Upper lobe of left lung (tissue), 6 donors: ENCODE measurements at regions not wholly inside any gene's neighbourhood (a gene's known extent, or its start where the extent isn't known, plus 50 kb on each side); places are given as distances from the start of the nearest gene placed in this dataset.

ENCODE experiments used
- ATAC-seq, 2 donors: fragments of 200-7000 bp; cut with Tn5 transposase; one replicate each; pipeline ENCODE4 v1.9.1; 2022; ENCODE audit warnings: mild to moderate bottlenecking in 2 of 2, moderate library complexity in 2 of 2; ENCODE audit not compliant: low FRiP score in 2 of 2
- DNase-seq, 2 donors: peaks; one replicate each; pipeline ENCODE4 v3.0.0-alpha.2; 2019 to 2020
- H3K27ac ChIP-seq, 4 donors: fragments of 200-600 bp; sonication (generic); one replicate each; pipeline ENCODE4 v1.5.1; 2016 to 2019
- H3K27me3 ChIP-seq, 4 donors: fragments of 200-600 bp; sonication (generic); one replicate each; pipeline ENCODE4 v1.5.1; 2017 to 2019
- H3K36me3 ChIP-seq, 4 donors: fragments of 200-600 bp; sonication (generic); one replicate each; pipeline ENCODE4 v1.5.1; 2016 to 2019
- H3K4me1 ChIP-seq, 4 donors: fragments of 200-600 bp; sonication (generic); one replicate each; pipeline ENCODE4 v1.5.1; 2018 to 2019
- H3K4me3 ChIP-seq, 4 donors: fragments of 200-600 bp; sonication (generic); one replicate each; pipeline ENCODE4 v1.5.1; 2017 to 2019; ENCODE audit warnings: mild to moderate bottlenecking in 2 of 4, moderate library complexity in 1 of 4
- H3K9me3 ChIP-seq, 4 donors: fragments of 200-600 bp; sonication (generic); one replicate each; pipeline ENCODE4 v1.5.1; 2018 to 2019
- CTCF ChIP-seq, 6 experiments: fragments of 450-650 bp in 4 of 6; fragments of 200-600 bp in 2 of 6; sonication (generic) in 2 of 6; IDR thresholded peaks; one replicate each; pipeline ENCODE4 v1.5.1; 2016 to 2019; ENCODE audit warnings: antibody characterized with exemption in 6 of 6
- EP300 ChIP-seq, 4 donors: sonication (generic); formaldehyde crosslinking; IDR thresholded peaks; one replicate each; pipeline ENCODE4 v1.5.1; 2017; ENCODE audit warnings: antibody characterized with exemption in 4 of 4, control low read depth in 2 of 4
- POLR2A ChIP-seq, 4 donors: fragments of 450-650 bp; IDR thresholded peaks; one replicate each; pipeline ENCODE4 v1.5.1; 2016 to 2017; ENCODE audit warnings: antibody characterized with exemption in 4 of 4, mild to moderate bottlenecking in 2 of 4
- POLR2AphosphoS5 ChIP-seq, 2 donors: sonication (generic); formaldehyde crosslinking; IDR thresholded peaks; one replicate each; pipeline ENCODE4 v1.5.1; 2017; ENCODE audit warnings: antibody characterized with exemption in 2 of 2
- WGBS, 2 donors: methylation state at CpG; one replicate each; pipeline ENCODE4 v1.1.5; 2017 to 2018; 5-methylcytosine and 5-hydroxymethylcytosine counted together
- donor health status: DM: no; HTN: no; CAD: no; lungs with moderate emphysema.
- donor health status: DM: no; HTN: yes; CAD: no; lungs with severe emphysema.

DNA sequence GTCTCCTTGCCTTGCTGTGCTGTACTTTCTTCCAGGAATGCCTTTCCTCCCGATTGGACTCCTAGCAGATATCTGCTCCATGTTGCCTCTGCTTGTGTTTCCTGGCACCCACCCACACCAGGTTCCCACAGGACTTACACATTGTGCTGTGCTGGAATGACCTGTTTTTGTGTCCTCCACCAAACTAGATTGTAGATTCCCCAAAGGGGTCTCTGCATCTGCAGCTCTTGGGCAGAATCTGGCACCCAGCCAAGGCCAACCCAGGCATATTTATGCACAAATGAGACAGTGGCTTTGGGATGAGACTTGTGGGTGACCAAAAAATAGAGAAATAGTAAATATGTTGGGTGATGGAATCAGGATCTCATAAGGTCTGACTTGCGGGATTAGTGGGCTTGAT lies 278.2 kb downstream of the RRAGC start:
- ATAC-seq = no peak
- H3K27ac ChIP-seq = no peak overlapping the region
- no peaks in the 10 kb centered on the region for H3K36me3 ChIP-seq
- WGBS, 2 donors = 48 to 89% methylated on average over 2 of the region's 2 CpGs
- peaks cover 6 to 20% (median 14%) of the 10 kb centered on the region in 4 donors for H3K4me1 ChIP-seq
- peaks cover 0 to 7% (median 3%) of the 10 kb centered on the region in 4 donors for H3K27me3 ChIP-seq
- TF ChIP-seq EP300 (IDR thresholded peaks at IDR 0.05) (no peak), POLR2AphosphoS5 (IDR thresholded peaks at IDR 0.05) (no peak), CTCF (IDR thresholded peaks at IDR 0.05) (no peak), POLR2A (IDR thresholded peaks at IDR 0.05) (no peak)
- DNase-seq = no peak
- no peaks in the 10 kb centered on the region for H3K9me3 ChIP-seq
- no peak overlapping the region for H3K4me3 ChIP-seq

GRCh38 chr1:38580594-38580993 lies 279.0 kb downstream of the RRAGC start:
- DNase-seq (no peak), ATAC-seq (no peak)
- Histone ChIP-seq H3K36me3 (no peaks in the 10 kb centered on the region), H3K27ac (no peak overlapping the region), H3K4me3 (no peak overlapping the region), H3K9me3 (no peaks in the 10 kb centered on the region), H3K27me3 (peaks cover 0 to 7% (median 3%) of the 10 kb centered on the region in 4 donors), H3K4me1 (peaks cover 6 to 20% (median 14%) of the 10 kb centered on the region in 4 donors)
- no peak for TF ChIP-seq CTCF (IDR thresholded peaks at IDR 0.05)
- no peak for TF ChIP-seq POLR2A (IDR thresholded peaks at IDR 0.05)
- TF ChIP-seq EP300 (IDR thresholded peaks at IDR 0.05) = no peak
- TF ChIP-seq POLR2AphosphoS5 (IDR thresholded peaks at IDR 0.05) = no peak
- 95 to 98% methylated on average over 2 of the region's 2 CpGs for WGBS, 2 donors

DNA sequence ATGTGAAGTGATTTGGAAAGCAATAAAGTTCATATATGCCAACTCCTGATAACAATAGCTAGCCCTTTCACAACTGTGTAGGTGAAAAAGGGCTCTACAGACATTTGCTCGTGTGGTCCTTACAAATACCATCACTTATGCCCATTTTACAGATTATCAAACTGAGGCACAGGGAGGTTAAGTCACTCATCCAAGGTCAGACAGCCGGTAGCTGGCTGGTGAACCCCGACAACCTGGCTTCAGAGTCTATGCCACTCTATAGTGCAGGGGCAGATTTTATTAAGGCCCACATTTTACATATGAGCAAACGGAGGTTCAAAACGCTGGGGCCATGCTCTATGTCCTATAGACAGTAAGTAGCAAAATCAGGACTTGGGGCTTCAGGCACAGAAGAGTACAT lies 280.5 kb downstream of the RRAGC start:
- TF ChIP-seq CTCF (IDR thresholded peaks at IDR 0.05) = no peak
- TF ChIP-seq EP300 (IDR thresholded peaks at IDR 0.05) = no peak
- TF ChIP-seq POLR2A (IDR thresholded peaks at IDR 0.05) = no peak
- no peak for TF ChIP-seq POLR2AphosphoS5 (IDR thresholded peaks at IDR 0.05)
- Histone ChIP-seq H3K4me3 (no peak overlapping the region), H3K27me3 (peaks cover 0 to 7% (median 3%) of the 10 kb centered on the region in 4 donors), H3K9me3 (no peaks in the 10 kb centered on the region), H3K27ac (no peak overlapping the region), H3K36me3 (no peaks in the 10 kb centered on the region), H3K4me1 (peaks cover 6 to 20% (median 14%) of the 10 kb centered on the region in 4 donors)
- no peak for ATAC-seq
- WGBS, 2 donors = 86 to 88% methylated on average over 5 of the region's 5 CpGs
- DNase-seq = no peak

DNA sequence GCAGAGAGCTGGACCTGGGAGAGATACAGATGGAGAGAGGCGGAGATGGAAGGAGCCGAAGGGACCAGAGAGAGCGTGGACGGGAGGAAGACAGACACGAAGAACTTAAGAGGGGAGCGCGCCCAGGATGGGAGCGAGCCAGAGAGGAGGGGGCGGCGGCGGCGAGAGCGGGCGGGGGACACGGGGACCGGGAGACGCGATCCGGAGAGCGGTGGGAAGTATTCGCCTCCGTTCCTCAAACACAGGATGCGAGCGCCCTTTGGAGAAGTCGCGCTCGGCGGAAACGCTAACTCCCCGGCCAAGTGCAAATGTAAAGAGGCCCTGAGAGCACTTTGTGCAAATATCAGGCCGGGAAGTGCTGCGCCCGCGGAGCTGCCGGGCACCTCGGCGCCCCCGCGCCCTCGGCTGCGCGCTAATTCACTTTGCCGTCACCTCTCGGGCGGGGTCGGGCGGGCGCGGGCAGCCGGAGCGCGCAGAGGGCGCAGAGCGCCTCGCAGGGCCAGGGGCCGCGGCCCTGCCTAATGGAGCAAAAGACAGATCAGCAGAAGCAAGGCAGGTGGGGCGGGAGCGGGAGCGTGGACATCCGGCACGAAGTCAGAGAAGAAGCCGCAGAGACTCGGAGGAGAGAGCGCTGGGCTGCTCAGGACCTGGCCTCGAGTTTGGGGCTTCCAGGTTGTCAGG lies 281.2 kb downstream of the RRAGC start:
- Histone ChIP-seq H3K4me1 (peaks cover 6 to 20% (median 16%) of the 10 kb centered on the region in 4 donors), H3K27me3 (peaks cover 0 to 7% (median 3%) of the 10 kb centered on the region in 4 donors), H3K36me3 (no peaks in the 10 kb centered on the region), H3K27ac (no peak overlapping the region), H3K9me3 (no peaks in the 10 kb centered on the region), H3K4me3 (peak overlapping the region in 3 of 4 donors; percentile 24 to 35 (median 31))
- ATAC-seq = peak in 1 of 2 donors; percentile 29
- peak; percentile 55 to 88 for DNase-seq
- TF ChIP-seq POLR2AphosphoS5 (IDR thresholded peaks at IDR 0.05) = no peak
- TF ChIP-seq EP300 (IDR thresholded peaks at IDR 0.05) = no peak
- no peak for TF ChIP-seq CTCF (IDR thresholded peaks at IDR 0.05)
- TF ChIP-seq POLR2A (IDR thresholded peaks at IDR 0.05) = no peak
- 3 to 6% methylated on average over 50 to 56 of the region's 66 CpGs for WGBS, 2 donors

- H3K4me1 ChIP-seq = peaks cover 6 to 20% (median 16%) of the 10 kb centered on the region in 4 donors
- no peak overlapping the region for H3K27ac ChIP-seq
- 22 to 31% methylated on average over 5 of the region's 5 CpGs for WGBS, 2 donors
- H3K27me3 ChIP-seq = peaks cover 0 to 7% (median 3%) of the 10 kb centered on the region in 4 donors
- no peak for TF ChIP-seq CTCF (IDR thresholded peaks at IDR 0.05)
- no peak for DNase-seq
- no peaks in the 10 kb centered on the region for H3K9me3 ChIP-seq
- H3K4me3 ChIP-seq = no peak overlapping the region
- no peak for ATAC-seq
- no peaks in the 10 kb centered on the region for H3K36me3 ChIP-seq
Measured at GRCh38 chr1:38577937-38578270, 281.7 kb downstream of the RRAGC start.
